NCI-H82 treated with DMSO at 0.1 percent for 48 hours (cell line): ENCODE measurements at regions not wholly inside any gene's neighbourhood (a gene's known extent, or its start where the extent isn't known, plus 50 kb on each side); places are given as distances from the start of the nearest gene placed in this dataset.
A peak's percentile ranks its signal among the peaks of the same experiment; 100 is the strongest.

ENCODE experiments used
- DNase-seq: peaks from one replicate; lab custom pipeline; 2025; ENCODE audit not compliant: unreplicated experiment; lab: John Stamatoyannopoulos, UW

GRCh38 chr6:82017288-82017687 lies 230.3 kb downstream of the IBTK start:
- DNase-seq = peak; percentile 13

DNA sequence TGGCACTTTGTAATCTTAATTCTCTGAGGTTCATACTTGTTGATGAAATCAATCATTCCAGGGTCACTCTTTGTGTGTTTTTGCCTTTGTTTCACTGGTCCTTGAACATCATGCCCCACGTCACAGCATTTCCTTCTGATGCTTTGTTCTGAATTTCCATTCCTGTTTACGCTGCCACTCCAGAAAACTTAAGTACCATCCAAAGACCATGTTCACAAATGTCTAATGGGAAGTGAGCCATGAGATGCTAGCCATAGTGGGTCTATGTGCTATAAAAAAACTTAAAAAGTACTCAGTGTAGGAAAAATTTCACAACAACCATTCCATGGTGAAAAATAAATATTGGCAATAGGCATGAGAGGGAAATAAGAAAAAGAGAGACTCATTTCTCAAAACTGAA lies 232.0 kb downstream of the IBTK start:
- no peak for DNase-seq

- no peak for DNase-seq
These were observed 232.5 kb downstream of the IBTK start for GRCh38 chr6:82015043-82015442.

- no peak for DNase-seq
These were observed 233.7 kb downstream of the IBTK start for GRCh38 chr6:82013561-82014530.

GRCh38 chr6:82006027-82006738 lies 241.4 kb downstream of the IBTK start:
- DNase-seq = no peak

- no peak for DNase-seq
These were observed 247.0 kb downstream of the IBTK start for GRCh38 chr6:82000551-82000950.

DNA sequence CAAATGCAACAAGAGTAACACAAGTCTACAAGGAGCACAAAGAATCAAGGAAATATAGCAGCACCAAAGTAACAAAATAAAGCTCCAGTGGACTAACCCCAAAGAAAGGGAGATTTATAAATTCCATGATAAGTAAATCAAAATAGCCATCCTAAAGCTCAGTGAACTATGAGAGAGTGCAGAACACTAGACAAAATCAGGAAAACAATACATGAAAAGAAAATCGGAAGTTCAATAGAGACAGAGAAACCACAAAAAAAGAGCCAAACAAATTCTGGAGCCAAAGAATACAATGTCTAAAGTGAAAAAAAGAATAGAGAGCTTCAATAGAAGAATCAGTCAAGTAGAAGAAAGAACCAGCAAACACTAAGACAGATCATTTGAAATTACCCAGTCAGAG lies 247.3 kb upstream of the TENT5A start:
- no peak for DNase-seq

DNA sequence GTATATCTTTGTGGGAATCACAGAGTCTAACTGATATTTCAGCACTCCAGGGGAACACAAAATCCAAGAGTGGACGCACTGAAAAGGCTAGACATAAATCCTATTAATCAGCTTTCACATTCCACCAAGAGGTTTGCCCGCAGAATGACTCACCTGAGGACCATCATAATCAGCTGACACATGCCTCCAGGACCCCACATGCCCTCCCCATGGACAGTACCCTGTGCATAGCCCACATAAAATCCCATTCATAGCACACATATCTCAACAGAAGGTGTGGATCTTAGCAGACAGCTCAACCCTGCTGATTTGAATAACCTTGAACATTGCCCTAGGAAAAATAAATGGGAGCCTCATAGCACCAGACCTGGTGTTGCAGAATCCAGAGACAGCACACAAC lies 246.8 kb upstream of the TENT5A start:
- no peak for DNase-seq

- DNase-seq = no peak
These were observed 246.0 kb upstream of the TENT5A start for GRCh38 chr6:81998432-81998831.

DNA sequence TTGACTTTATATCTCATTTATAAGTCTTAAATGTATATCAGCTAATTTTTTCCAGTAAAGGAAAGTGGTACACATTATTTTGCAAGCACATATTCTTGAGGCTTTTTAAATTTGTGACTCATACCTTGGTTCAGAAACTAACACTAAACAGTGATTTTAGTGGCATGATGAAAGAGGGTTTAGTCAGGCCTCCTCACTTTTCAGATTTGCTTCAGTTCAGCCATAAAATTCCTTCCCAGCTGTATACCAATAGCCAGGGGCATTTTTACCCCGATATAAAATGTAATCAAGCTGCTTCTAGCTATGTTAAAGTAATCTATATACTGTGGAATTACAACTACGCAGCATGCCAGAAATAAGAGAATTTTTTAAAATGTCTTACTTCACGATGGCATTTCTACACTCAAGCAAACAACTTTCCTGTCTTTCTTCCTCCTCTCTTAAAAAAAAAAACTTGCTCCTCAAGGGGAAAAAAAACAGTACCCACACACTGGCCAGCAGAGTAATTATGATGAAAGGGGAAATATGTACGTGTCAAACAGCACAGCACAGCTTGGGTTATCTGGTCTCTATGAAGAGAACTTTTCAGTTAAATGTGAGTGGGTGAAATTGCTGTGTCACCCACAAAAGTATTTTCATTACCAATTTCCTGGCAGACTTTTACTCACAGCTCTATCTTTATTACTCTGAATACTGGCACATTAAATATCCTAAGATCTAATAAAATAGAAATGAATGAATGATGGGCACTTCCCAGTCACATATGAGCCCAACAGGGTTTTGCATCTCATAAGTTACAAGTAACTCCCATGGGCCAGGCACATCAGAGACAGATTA lies 244.8 kb upstream of the TENT5A start:
- DNase-seq = no peak

DNA sequence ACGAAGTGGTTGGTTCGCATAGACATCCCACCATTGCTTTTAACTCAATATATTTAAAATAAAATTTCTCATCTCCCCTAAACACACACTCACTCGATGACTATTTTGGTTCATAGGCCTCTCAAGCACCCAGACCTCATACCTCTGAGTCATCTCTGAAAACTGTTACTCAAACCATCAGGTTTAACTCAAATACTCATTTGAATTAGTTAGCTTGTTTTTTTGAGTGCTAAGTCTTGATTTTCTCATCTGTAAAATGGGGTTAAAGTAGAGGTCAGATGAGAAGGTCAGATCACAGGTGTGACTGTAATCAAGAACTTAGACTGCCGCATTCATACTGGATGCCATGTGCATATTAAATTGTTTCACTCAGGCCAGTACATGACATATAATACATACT lies 243.9 kb upstream of the TENT5A start:
- no peak for DNase-seq

DNA sequence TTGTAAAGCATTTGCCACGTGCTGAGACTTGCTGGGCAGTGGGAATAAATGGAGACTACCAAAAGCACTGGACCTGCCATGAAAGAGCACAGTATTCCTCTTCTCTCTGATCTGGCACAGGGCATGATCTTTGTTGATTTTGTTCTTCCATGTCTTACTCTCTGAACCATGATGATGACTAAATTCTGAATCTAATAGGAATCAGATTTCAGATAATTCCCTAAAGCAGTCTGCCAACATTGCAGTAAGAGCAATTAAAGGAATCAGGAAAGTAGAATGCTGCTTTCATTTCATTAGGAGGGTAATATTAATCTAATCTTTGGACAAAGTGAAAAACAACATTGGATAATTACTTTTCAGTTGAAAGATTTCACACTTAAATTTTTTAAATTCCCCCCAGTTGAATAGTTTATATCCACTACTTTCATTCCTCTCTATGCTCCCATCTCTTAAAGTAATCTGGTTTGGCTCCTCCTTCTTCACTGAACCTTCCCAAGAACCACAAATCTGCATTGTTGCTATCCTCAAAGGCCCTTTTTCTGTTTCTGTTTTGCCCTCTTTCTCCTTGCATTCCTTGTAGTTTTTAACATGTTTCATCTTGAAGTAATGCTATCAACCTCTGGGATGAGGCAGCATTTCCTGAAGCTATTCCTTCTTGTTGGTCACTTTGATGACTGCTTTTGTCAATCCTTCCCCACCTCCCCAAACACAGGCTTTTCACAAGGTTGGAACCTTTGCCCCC lies 243.2 kb upstream of the TENT5A start:
- DNase-seq = no peak

GRCh38 chr6:81988871-81989270 lies 236.4 kb upstream of the TENT5A start:
- no peak for DNase-seq

- DNase-seq = no peak
These were observed 236.0 kb upstream of the TENT5A start for GRCh38 chr6:81988446-81988845.

DNA sequence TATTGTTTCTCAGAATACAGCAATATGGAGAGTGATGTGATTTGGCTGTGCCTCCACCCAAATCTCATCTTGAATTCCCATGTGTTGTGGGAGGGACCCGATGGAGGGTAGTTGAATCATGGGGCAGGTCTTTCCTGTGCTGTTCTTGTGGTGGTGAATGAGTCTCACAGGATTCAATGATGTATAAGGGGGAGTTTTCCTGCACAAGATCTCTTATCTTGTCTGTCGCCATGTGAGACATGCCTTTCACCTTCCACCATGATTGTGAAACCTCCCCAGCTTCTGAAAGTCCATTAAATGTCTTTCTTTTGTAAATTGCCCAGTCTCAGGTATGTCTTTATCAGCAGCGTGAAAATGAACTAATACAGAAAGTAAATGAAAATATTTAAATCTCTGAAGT lies 234.8 kb upstream of the TENT5A start:
- no peak for DNase-seq

DNA sequence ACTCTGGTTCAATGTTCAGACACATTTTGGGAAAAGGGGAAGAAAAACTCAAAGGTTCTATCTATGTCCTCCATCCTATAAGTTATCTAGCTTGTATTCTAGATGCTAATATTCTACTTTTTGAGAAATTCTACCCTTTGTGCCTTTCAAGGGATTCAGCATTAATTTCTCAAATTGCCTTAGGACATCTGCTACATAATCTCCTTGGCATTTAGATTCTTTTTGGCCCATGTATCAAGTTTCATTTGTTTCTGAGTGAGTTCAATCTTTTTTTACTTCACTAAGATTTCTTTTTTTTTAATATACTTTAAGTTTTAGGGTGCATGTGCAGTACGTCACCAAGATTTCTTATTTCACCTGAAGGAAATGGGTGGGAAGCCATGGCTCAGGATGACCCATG lies 232.7 kb upstream of the TENT5A start:
- no peak for DNase-seq

DNA sequence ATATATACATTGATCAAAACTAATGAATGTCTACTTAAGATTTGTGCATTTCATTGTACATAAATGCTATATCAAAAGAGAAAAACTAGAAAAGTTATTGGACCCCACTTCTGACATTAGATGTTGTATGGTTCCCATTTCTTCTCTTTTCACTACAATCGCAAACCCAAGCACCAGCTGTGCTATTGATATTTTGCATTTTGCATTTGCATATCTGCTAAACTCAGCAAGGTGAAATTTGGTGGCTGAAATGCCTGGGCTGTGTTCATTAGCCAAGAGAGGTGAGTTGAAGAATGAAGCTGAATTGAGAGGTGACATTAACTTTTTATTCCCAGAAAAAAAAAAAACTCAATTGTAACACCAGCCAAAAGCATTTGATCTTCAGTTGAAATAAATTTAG lies 232.1 kb upstream of the TENT5A start:
- no peak for DNase-seq

DNA sequence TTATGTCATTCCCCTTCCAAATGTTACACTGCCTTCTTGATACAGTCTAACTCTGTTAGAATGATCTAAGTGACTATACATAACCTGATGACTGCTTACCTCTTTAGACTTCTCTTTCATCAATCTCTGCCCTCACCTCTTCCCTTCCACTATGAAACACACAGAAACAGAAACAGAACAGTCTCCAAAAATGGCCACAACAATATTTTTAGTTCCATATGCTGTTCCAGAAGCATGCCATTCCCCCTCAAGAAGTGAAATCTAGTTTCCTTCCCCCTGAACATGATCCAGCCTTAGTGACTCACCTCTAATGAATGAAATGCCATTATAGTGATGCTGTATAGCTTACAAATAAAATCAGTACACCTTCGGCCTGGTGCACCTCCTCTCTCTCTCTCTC lies 229.3 kb upstream of the TENT5A start:
- DNase-seq = no peak

- DNase-seq = no peak
These were observed 227.3 kb upstream of the TENT5A start for GRCh38 chr6:81979767-81980166.

DNA sequence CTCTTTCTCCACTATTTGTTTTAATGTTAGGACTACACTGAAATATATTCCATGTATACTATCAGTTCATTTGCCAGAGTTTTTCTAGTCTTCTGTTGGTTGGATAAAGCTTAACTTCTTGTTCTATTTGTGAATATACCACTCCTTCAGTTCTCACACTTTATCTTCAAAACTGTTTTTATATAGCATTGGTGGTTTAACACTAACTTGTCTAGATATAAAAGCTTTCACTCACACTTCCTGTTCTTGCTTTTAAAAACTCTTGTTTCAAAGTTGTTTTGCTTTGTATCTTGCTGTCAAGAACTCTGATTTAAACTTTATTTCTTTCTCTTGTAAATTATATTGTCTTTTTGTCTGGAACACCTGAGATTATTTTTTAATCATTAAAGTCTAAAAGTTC lies 226.8 kb upstream of the TENT5A start:
- DNase-seq = no peak

DNA sequence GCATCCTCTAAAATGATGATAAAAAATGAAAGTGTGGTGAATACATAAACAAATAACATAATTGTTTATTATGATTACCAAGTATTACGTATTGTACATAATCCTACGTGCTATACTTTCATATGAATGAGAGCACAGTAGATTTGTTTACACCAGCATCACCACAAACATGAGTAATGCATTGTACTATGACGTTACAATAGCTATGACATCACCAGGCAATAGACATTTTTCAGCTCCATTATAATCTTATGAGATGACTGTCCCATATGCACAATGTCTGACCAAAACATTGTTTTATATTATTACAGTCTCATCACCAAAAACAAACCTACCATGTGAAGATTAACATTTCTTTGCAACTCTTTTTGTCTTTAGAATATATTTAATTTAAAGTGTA lies 225.7 kb upstream of the TENT5A start:
- DNase-seq = no peak
